DND-41 (cell line): ENCODE measurements at regions not wholly inside any gene's neighbourhood (a gene's known extent, or its start where the extent isn't known, plus 50 kb on each side); places are given as distances from the start of the nearest gene placed in this dataset.

Experiments used
- ATAC-seq: fragments of 200-7000 bp; cut with Tn5 transposase; 3 replicates; pipeline ENCODE4 v1.9.1; 2021; ENCODE audit warnings: low read depth; ENCODE audit not compliant: insufficient read depth
- DNase-seq: peaks from one replicate; pipeline ENCODE4 v3.0.0-alpha.2; 2020
- H2AFZ ChIP-seq: 2 replicates; pipeline ENCODE4 v1.6.0; 2012; ENCODE audit warnings: low read depth, low read length
- H3K27ac ChIP-seq: 2 replicates; pipeline ENCODE4 v1.5.1; 2012; ENCODE audit warnings: low read length, inconsistent platforms
- H3K27me3 ChIP-seq: fragments of 200-600 bp; sonication (generic); 2 replicates; pipeline ENCODE4 v1.6.0; 2012; ENCODE audit warnings: low read length, mild to moderate bottlenecking, inconsistent platforms; ENCODE audit not compliant: insufficient read depth, poor library complexity
- H3K36me3 ChIP-seq: 2 replicates; pipeline ENCODE4 v1.5.1; 2012; ENCODE audit warnings: low read length, inconsistent platforms; ENCODE audit not compliant: insufficient read depth
- H3K4me1 ChIP-seq: 2 replicates; pipeline ENCODE4 v1.5.1; 2012; ENCODE audit warnings: mild to moderate bottlenecking, low read length; ENCODE audit not compliant: insufficient read depth
- H3K4me2 ChIP-seq: 2 replicates; pipeline ENCODE4 v1.6.0; 2012; ENCODE audit warnings: mild to moderate bottlenecking, moderate library complexity, low read length, inconsistent platforms; ENCODE audit not compliant: insufficient read depth
- H3K4me3 ChIP-seq, 2 experiments: fragments of 200-600 bp in 1 of 2; shearing (Covaris generic) in 1 of 2; 2 replicates each; pipeline ENCODE4 v1.5.1; 2012 to 2016; ENCODE audit warnings: inconsistent platforms in 2 of 2, low read length in 2 of 2, mild to moderate bottlenecking in 2 of 2, low read depth in 1 of 2, moderate library complexity in 1 of 2
- H3K79me2 ChIP-seq: 2 replicates; pipeline ENCODE4 v1.6.0; 2012; ENCODE audit warnings: low read length, inconsistent platforms; ENCODE audit not compliant: insufficient read depth
- H3K9ac ChIP-seq: 2 replicates; pipeline ENCODE4 v1.6.0; 2012; ENCODE audit warnings: low read depth, mild to moderate bottlenecking, inconsistent platforms, low read length, moderate library complexity
- H3K9me3 ChIP-seq: 2 replicates; pipeline ENCODE4 v1.5.1; 2012; ENCODE audit warnings: low read length, moderate library complexity, mild to moderate bottlenecking, inconsistent platforms; ENCODE audit not compliant: insufficient read depth, severe bottlenecking
- H4K20me1 ChIP-seq: 2 replicates; pipeline ENCODE4 v1.6.0; 2012; ENCODE audit warnings: low read length; ENCODE audit not compliant: insufficient read depth
- EZH2 ChIP-seq: IDR thresholded peaks from 3 replicates; pipeline ENCODE4 v1.6.1; 2012; ENCODE audit warnings: borderline replicate concordance, low read depth, mild to moderate bottlenecking, moderate library complexity, low read length, inconsistent platforms; ENCODE audit not compliant: severe bottlenecking
- TF ChIP-seq, protein P1 (sequence below): IDR thresholded peaks from 2 replicates; pipeline ENCODE4 v1.5.1; 2012; ENCODE audit warnings: borderline replicate concordance, low read length, moderate library complexity, mild to moderate bottlenecking; ENCODE audit not compliant: poor library complexity, severe bottlenecking; ENCODE audit errors: extremely low read depth

DNA sequence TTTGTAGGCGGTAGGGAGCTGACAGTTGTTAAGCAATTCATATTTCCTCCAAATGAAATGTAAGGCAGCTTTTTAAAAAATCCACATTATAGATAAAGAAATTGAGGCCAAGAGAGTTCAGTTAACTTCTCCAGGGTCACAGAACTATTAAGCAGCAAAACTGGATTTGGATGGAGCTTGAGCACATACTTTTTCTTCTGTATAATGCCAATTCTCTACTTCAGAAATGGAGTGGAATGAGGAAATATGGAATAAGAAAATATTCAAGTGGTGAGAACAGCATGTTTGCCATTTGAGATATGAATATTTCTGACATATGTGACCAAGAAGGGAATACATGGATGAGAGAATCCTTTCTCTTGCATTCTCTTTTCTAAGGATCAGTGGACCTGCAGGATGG is 233.1 kb downstream of the FOXG1 start:
- DNase-seq = no peak
- H3K4me3 ChIP-seq = no peak overlapping the region
- no peaks in the 10 kb centered on the region for H4K20me1 ChIP-seq
- no peaks in the 10 kb centered on the region for H3K27me3 ChIP-seq
- no peak for TF ChIP-seq EZH2
- TF ChIP-seq, protein P1, sequence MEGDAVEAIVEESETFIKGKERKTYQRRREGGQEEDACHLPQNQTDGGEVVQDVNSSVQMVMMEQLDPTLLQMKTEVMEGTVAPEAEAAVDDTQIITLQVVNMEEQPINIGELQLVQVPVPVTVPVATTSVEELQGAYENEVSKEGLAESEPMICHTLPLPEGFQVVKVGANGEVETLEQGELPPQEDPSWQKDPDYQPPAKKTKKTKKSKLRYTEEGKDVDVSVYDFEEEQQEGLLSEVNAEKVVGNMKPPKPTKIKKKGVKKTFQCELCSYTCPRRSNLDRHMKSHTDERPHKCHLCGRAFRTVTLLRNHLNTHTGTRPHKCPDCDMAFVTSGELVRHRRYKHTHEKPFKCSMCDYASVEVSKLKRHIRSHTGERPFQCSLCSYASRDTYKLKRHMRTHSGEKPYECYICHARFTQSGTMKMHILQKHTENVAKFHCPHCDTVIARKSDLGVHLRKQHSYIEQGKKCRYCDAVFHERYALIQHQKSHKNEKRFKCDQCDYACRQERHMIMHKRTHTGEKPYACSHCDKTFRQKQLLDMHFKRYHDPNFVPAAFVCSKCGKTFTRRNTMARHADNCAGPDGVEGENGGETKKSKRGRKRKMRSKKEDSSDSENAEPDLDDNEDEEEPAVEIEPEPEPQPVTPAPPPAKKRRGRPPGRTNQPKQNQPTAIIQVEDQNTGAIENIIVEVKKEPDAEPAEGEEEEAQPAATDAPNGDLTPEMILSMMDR = no peak
- no peaks in the 10 kb centered on the region for H3K9me3 ChIP-seq
- H3K9ac ChIP-seq = no peak overlapping the region
- no peaks in the 10 kb centered on the region for H3K36me3 ChIP-seq
- H2AFZ ChIP-seq = no peak overlapping the region
- no peak overlapping the region for H3K4me2 ChIP-seq
- no peaks in the 10 kb centered on the region for H3K79me2 ChIP-seq
- no peaks in the 10 kb centered on the region for H3K4me1 ChIP-seq
- H3K27ac ChIP-seq = no peak overlapping the region
- ATAC-seq = no peak

DNA sequence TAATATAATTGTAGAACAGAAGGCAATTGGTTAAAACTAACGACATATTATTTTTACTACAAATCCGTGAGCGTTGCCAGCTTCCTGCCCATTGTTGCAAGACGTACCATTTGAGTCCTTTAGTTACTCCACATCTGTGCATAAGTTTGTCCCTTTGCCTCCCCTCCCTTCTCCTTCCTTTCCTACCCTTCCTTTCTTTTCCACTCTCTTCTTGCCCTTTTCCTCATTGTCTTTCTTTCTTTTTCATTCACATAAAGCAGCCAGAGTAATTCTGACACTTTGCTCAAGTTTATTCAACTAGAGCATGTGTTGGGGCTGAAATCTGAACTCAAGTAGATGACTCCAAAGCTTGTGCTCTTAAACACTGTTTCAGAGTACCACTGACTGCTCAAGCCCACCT is 239.1 kb downstream of the FOXG1 start:
- ATAC-seq = no peak
- Histone ChIP-seq H2AFZ (no peak overlapping the region), H3K9ac (no peak overlapping the region), H3K4me2 (no peak overlapping the region), H3K9me3 (no peaks in the 10 kb centered on the region), H3K27me3 (no peaks in the 10 kb centered on the region), H4K20me1 (no peaks in the 10 kb centered on the region), H3K36me3 (no peaks in the 10 kb centered on the region), H3K4me3 (no peak overlapping the region), H3K79me2 (no peaks in the 10 kb centered on the region), H3K4me1 (no peaks in the 10 kb centered on the region), H3K27ac (no peak overlapping the region)
- TF ChIP-seq, protein P1 = no peak
- no peak for TF ChIP-seq EZH2
- DNase-seq = no peak

DNA sequence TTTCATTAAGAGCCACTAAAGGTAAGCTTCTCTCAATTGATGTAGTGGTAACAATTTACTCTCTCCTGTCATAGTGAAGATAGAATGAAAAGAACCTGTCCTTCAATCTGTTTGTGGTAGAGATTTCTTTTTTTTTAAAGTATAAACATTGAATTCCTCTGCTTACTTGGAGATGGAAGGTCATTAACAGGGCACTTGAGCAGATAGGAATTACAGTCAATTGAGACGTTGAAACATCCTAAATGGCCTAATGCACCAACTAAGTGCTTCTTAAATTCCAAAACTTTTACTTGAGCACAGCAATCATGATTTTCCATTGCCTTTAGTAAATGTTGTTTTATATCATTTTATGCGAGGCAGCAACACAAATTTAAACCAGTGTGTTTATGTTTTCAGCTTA is 241.4 kb downstream of the FOXG1 start:
- TF ChIP-seq, protein P1 = no peak
- TF ChIP-seq EZH2 = no peak
- Histone ChIP-seq H3K79me2 (no peaks in the 10 kb centered on the region), H4K20me1 (no peaks in the 10 kb centered on the region), H3K4me2 (no peak overlapping the region), H3K36me3 (no peaks in the 10 kb centered on the region), H3K27ac (no peak overlapping the region), H3K9ac (no peak overlapping the region), H3K27me3 (no peaks in the 10 kb centered on the region), H3K4me3 (no peak overlapping the region), H3K9me3 (no peaks in the 10 kb centered on the region), H2AFZ (no peak overlapping the region), H3K4me1 (no peaks in the 10 kb centered on the region)
- DNase-seq (no peak), ATAC-seq (no peak)
